22Rv1 (cell line): ENCODE measurements at regions not wholly inside any gene's neighbourhood (a gene's known extent, or its start where the extent isn't known, plus 50 kb on each side); places are given as distances from the start of the nearest gene placed in this dataset.

Source experiments
- H3K27ac ChIP-seq: fragments of 450-650 bp; 2 replicates; pipeline ENCODE4 v1.5.1; 2017
- CTCF ChIP-seq: fragments of 450-650 bp; IDR thresholded peaks from 2 replicates; pipeline ENCODE4 v1.5.1; 2017; ENCODE audit warnings: mild to moderate bottlenecking
- ZFX ChIP-seq: fragments of 450-650 bp; IDR thresholded peaks from 2 replicates; pipeline ENCODE4 v1.6.1; 2017; ENCODE audit warnings: antibody characterized with exemption, borderline replicate concordance

- TF ChIP-seq ZFX: no peak
- no peak for TF ChIP-seq CTCF
- no peak overlapping the region for H3K27ac ChIP-seq
Observed at GRCh38 chrX:39829965-39830364, 267.8 kb downstream of the BCOR start.

DNA sequence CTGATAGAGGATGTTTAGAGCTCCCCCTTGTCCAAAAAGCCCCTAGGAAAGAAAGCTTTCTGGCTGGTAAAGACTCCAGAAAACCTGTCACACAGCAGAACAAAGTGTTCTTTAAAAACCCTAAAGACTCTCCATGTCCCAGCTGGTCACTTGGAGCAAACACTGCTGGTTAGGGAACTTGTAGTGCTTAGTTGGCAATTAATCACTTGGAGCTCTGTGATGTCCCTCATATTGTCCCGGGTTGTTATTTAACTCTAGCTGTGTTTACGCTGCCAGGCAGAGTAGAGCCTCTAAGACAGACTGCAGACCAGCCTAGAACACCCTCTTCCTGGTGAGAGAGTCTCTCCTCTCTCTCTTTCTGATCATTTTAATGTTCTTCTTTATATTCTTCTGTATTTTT, 267.3 kb downstream of the BCOR start:
- no peak overlapping the region for H3K27ac ChIP-seq
- TF ChIP-seq ZFX (no peak), CTCF (no peak)

DNA sequence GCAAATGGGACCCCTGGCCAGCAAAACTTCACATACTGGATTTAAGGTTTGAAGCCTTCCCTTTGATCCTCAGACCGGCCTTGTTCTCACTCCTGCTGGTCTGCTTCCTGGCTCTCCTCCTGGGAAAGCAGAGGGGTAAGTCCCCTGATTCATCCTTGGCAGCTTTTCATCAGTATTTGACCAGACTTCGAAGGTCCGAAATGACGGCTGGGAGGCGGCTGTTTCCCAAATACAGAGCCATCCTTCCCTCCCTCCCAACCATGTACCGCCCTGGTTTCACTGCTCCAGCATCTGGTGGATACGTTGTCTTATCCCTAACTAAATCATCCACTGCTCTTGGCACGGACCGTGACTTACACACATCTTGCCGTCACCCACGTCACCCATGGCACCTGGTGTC, 265.5 kb downstream of the BCOR start:
- TF ChIP-seq ZFX: no peak
- TF ChIP-seq CTCF: no peak

GRCh38 chrX:39834600-39834999, 263.2 kb downstream of the BCOR start:
- no peak for TF ChIP-seq CTCF
- no peak for TF ChIP-seq ZFX

More for the DNA sequence above, 265.5 kb downstream of the BCOR start:
- no peak overlapping the region for H3K27ac ChIP-seq

DNA sequence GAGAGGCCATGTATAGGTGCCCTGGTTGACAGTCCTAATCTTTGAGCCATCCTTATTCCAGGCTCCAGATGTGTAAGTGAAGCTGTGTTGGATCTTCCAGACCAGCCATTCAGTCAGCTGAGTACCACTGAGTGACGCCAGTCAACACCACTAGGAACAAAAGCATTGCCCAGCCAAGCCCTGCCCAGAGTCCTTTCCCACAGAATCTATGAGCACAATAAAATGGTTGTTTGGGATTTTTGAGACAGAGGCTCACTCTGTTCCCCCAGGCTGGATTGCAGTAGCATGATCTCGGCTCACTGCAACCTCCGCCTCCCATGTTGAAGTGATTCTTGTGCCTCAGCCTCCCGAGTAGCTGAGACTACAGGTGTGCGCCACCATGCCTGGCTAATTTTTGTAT, 262.5 kb downstream of the BCOR start:
- H3K27ac ChIP-seq: no peak overlapping the region
- TF ChIP-seq CTCF (no peak), ZFX (no peak)

More at GRCh38 chrX:39834600-39834999, 263.2 kb downstream of the BCOR start:
- no peak overlapping the region for H3K27ac ChIP-seq

GRCh38 chrX:39835776-39836175, 262.0 kb downstream of the BCOR start:
- no peak overlapping the region for H3K27ac ChIP-seq

More at GRCh38 chrX:39835776-39836175, 262.0 kb downstream of the BCOR start:
- TF ChIP-seq ZFX (no peak), CTCF (no peak)
